ENCODE measurements at regions not wholly inside any gene's neighbourhood (a gene's known extent, or its start where the extent isn't known, plus 50 kb on each side); places are given as distances from the start of the nearest gene placed in this dataset.
"Not testable (repeated sequence)": the region's sequence is repeated elsewhere in the genome, so short reads cannot be mapped to it uniquely, and the experiment has no call there.

GRCh38 chr4:155032521-155033229 lies 175.8 kb upstream of the NPY2R start:
- DNase-seq (ENCODE audit: low spot score) = no peak

DNA sequence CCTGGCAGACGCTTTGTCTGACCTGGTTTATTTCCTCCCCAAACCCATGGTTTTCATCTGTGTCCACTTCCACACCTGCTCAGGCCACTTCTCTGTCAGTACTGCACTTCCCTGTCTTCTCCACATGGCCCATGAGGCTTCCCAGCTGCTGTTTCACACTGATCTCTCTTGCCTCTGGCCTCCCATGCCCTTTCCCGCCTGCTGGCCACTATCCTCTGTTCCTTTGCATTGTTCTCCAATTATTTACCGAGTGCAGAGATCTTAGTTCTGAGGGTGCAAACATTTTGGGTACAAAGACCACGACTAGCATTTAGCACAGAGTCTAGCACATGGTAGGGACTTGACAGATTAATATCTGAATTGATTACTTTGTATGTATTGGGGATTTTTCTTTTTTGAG lies 174.8 kb upstream of the NPY2R start:
- no peak for DNase-seq (ENCODE audit: low spot score)

DNA sequence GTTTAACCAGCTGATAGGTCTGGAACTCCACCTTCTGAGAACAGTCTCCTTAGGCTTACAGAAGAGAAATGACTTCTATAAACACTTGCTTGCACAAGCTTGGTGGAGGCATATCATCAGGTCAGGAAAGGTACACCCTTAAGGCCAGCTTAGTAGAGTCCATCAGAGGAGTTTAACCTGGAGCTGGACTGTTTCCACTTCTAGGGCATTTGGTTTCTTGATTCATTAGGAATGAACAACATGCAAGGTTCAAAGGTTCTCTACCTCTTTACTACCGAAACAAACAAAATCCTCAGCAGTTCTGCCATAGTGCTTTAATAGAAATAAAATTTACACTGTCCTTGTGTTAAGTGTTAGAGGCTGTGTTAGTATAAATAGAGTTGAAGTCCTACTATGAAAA lies 171.4 kb upstream of the NPY2R start:
- no peak for DNase-seq (ENCODE audit: low spot score)

DNA sequence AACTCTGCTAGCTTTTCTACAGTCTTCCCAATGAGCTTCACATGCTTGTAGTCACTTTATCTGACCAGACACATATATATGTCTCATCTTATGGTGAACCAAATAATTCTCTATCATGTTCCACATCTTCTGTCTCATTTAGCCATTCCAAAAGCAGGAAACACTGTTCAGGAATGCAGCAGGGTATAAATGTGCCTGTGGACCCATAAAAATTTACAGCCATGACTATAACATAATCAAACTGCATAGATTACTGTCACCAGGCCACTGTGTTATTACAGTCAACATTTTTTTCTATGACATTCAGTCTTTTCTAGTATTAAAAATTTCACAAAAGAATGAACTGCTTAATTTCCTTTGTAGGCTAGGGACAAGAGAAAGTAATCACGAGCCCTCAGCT lies 170.0 kb upstream of the NPY2R start:
- no peak for DNase-seq (ENCODE audit: low spot score)

DNA sequence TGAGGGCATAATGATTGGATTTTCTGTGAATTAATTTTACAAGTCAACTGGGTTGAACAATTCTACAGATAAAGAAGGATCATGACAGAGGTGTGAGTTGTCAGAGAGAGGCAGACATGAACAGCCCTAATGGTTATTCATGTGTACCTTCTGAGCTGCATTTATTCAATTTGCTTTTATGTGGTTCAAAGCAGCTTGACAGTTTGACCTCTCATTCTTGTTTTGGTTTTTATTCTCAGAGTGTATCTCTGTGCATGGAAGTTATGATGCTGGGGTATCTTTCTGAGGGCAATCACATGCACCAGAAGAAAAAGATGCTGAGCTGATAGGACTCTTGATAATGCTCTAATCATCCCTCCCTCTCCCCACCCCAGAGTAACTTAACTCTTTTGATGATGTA lies 169.3 kb upstream of the NPY2R start:
- DNase-seq (ENCODE audit: low spot score) = no peak

GRCh38 chr4:155040031-155040430 lies 168.4 kb upstream of the NPY2R start:
- DNase-seq (ENCODE audit: low spot score) = no peak

DNA sequence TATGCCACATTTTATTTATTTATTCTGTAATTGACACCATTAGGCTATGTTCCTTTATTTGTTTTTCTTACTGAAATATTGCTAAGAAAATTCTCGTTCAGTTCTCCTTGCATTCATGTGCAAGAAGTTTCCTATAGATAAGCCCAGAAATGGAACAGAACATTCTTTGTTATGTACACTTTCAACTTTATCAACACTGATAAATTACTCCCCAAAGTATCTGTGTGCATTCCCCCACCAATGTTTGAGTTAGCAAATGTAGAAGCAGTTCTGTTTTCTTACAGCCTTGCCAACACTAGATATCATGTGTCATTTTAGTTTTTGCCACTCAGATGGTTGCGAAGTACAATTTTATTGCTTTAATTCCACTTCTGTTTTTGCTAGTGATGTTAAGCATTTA lies 166.4 kb upstream of the NPY2R start:
- no peak for DNase-seq (ENCODE audit: low spot score)

GRCh38 chr4:155044251-155044650 lies 164.2 kb upstream of the NPY2R start:
- not testable (repeated sequence) for DNase-seq (ENCODE audit: low spot score)

GRCh38 chr4:155047755-155048154 lies 160.7 kb upstream of the NPY2R start:
- no peak for DNase-seq (ENCODE audit: low spot score)

GRCh38 chr4:155054042-155054441 lies 154.4 kb upstream of the NPY2R start:
- not testable (repeated sequence) for DNase-seq (ENCODE audit: low spot score)

DNA sequence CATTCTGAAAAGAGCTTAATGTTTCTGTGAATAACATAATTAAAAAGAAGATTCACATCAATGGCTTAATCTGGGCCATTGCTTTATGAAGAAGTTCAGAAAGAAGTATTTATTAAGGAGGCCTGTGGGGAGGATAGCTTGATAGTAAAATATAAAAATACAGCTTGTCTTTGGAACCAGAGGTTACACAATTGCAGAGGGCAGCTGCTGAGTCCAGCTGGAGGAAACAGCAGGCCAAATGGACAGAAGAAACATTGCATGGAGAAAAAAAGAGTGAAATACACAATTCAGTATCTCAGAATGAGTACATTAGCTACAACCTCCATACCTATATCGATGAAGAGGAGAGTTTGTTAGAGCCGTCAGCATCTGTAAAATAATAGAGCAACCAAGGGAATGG lies 148.0 kb upstream of the NPY2R start:
- DNase-seq (ENCODE audit: low spot score) = no peak

- DNase-seq (ENCODE audit: low spot score) = no peak
Measured at GRCh38 chr4:155060873-155061272, 147.6 kb upstream of the NPY2R start.

GRCh38 chr4:155062948-155063347 lies 145.5 kb upstream of the NPY2R start:
- DNase-seq (ENCODE audit: low spot score) = no peak

- not testable (repeated sequence) for DNase-seq (ENCODE audit: low spot score)
Measured at GRCh38 chr4:155064934-155065333, 143.5 kb upstream of the NPY2R start.

DNA sequence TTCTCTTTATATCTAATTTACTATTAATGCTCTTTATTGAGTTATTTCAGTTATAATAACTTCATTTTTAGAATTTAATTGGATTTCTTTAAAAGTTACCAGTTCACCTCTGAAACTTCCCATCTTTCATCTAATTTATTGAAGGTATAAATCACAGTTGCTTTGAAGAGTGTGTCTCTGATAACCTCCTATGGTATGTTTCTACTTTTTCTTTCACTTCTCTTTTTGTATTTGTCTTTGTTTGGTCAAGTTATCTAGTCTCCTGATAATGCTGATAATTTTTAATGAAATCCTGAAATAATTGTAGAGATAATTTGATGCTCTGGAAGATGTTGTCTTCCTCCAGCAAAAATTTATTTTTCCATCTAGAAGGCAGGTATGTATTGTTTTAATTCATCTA lies 141.6 kb upstream of the NPY2R start:
- no peak for DNase-seq (ENCODE audit: low spot score)

- DNase-seq (ENCODE audit: low spot score) = no peak
Measured at GRCh38 chr4:155071962-155072361, 136.5 kb upstream of the NPY2R start.

DNA sequence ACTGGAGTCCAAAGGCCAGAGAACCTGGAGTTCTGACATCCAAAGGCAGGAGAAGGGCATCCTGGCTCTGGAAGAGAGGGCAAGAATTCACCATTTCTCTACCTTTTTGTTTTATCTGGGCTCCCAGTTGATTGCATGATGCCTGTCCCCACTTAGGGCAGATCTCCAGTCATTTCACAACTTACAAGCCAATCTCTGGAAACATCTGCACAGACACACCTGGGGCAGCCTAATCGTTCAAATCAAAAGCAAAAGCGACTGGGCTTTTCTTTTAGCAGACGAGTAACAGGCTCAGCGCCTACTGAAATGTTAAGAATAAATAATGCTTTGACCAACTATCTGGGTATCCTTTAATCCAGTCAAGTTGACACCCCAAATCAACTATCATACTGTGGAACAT lies 136.0 kb upstream of the NPY2R start:
- DNase-seq (ENCODE audit: low spot score) = no peak

GRCh38 chr4:155073852-155074251 lies 134.6 kb upstream of the NPY2R start:
- DNase-seq (ENCODE audit: low spot score) = no peak

DNA sequence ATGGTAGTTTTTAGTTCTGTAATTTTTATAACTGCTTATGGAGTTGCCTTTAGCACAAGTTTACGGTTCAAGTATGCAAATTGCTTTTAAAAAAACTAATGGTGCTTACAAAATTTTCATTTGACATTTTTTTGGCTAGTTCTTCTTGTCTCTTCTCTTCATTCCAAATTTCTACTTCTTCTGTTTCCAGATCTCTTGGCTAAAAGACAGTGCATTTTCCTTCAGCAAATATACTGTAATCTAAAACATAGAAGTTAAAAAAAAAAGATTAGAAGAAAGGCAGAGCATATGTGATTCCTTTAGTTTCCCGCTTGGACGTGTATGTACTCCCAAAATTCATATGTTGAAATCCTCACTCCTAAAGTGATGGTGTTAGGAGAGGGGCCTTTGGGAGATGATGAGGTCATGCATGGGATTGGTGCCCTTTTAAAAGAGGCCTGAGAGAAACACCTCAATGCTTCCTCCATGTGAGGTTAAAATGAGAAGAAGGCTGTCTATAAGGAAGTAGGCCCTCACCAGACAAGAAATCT lies 132.1 kb upstream of the NPY2R start:
- DNase-seq (ENCODE audit: low spot score) = no peak

GRCh38 chr4:155077452-155078229 lies 130.8 kb upstream of the NPY2R start:
- DNase-seq (ENCODE audit: low spot score) = no peak

DNA sequence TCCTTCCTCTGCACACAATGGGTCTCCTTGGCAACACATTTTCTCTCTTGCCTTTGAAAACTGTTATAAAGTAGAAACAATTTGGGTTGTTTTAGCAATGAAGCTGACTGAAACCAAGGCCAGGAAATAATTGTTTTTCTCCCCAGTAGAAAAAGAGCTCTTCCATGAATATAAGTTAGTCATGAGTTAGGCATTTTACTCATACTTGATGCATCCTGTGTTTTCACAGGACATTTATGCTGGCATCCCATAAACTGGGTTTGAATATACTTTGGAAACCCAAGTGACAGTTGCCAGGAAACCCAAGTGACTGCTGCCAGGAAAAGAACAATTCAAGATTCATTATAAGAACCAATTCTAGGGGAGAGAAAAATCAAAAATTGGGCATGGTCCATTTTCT lies 128.6 kb upstream of the NPY2R start:
- DNase-seq (ENCODE audit: low spot score) = no peak

DNA sequence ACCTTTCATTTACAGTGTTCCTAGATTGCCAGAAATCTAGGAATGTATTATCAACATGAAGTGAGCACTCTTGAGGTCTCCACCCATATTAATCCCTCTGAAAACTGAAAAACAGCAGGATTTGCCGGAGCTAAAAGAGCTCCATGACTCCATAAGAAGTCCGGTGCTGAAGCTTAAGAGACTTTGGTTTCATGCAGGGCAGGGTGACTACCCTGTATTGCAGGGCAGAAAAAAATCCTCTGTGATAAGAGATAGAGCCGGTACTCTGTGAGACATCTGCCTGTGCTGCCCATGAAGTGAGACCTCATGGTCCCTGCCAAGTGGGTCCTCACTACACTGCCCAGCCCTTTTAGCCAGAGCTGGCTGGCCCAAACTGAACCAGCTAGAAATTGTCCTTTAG lies 127.2 kb upstream of the NPY2R start:
- no peak for DNase-seq (ENCODE audit: low spot score)

GRCh38 chr4:155085843-155086530 lies 122.4 kb upstream of the NPY2R start:
- DNase-seq (ENCODE audit: low spot score) = peak; percentile 38

All from H4 (cell line).